PFSK-1 (cell line): ENCODE measurements at regions not wholly inside any gene's neighbourhood (a gene's known extent, or its start where the extent isn't known, plus 50 kb on each side); places are given as distances from the start of the nearest gene placed in this dataset.

Experiments
- FOXP2 ChIP-seq: optimal IDR thresholded peaks from 2 replicates; pipeline ENCODE3; 2011; ENCODE audit warnings: borderline replicate concordance, control low read depth, inconsistent platforms; ENCODE audit not compliant: insufficient read depth; ENCODE audit errors: extremely low read length, extremely low read depth
- POLR2AphosphoS5 ChIP-seq: IDR thresholded peaks from 2 replicates; pipeline ENCODE4 v1.6.1; 2012; ENCODE audit warnings: low read depth, mild to moderate bottlenecking, control low read depth, low read length, moderate library complexity
- SIN3A ChIP-seq: IDR thresholded peaks from 2 replicates; pipeline ENCODE4 v1.6.1; 2012; ENCODE audit warnings: mild to moderate bottlenecking, low read length, moderate library complexity, borderline replicate concordance; ENCODE audit not compliant: insufficient read depth
- TAF1 ChIP-seq: IDR thresholded peaks from 2 replicates; pipeline ENCODE4 v1.6.1; 2012; ENCODE audit warnings: low read length, control low read depth, borderline replicate concordance; ENCODE audit not compliant: insufficient read depth
- TF ChIP-seq, protein P1 (sequence below), 2 experiments: IDR thresholded peaks; 2 replicates each; pipeline versions ENCODE4 v1.6.1 to v1.8.0; 2011 to 2012; ENCODE audit warnings: low read depth in 2 of 2, low read length in 2 of 2, control low read depth in 1 of 2, inconsistent platforms in 1 of 2, mild to moderate bottlenecking in 1 of 2, moderate library complexity in 1 of 2; ENCODE audit not compliant: insufficient read depth in 1 of 2

DNA sequence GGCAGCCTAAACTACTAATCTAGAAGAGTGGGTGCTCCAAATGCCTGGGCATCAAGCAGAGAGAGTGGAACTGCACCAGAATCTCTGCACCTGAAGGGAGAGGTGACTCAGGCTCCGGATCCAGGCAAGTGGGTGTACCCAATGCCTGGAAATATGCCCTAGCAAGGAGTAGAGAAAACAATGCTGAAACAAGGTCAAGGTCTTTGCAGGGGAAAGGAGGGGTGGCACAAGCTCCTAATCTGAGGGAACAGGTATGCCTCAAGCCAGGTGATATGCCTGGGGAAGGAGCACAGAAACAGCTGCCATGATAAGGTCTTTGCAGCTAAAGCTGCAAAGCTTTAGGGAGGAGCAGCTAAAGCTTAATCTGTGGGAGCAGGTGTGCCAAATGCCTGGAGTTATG lies 136.0 kb upstream of the KITLG start:
- TF ChIP-seq POLR2AphosphoS5 (no peak), SIN3A (no peak), TAF1 (no peak), FOXP2 (no peak)
- TF ChIP-seq, protein P1, sequence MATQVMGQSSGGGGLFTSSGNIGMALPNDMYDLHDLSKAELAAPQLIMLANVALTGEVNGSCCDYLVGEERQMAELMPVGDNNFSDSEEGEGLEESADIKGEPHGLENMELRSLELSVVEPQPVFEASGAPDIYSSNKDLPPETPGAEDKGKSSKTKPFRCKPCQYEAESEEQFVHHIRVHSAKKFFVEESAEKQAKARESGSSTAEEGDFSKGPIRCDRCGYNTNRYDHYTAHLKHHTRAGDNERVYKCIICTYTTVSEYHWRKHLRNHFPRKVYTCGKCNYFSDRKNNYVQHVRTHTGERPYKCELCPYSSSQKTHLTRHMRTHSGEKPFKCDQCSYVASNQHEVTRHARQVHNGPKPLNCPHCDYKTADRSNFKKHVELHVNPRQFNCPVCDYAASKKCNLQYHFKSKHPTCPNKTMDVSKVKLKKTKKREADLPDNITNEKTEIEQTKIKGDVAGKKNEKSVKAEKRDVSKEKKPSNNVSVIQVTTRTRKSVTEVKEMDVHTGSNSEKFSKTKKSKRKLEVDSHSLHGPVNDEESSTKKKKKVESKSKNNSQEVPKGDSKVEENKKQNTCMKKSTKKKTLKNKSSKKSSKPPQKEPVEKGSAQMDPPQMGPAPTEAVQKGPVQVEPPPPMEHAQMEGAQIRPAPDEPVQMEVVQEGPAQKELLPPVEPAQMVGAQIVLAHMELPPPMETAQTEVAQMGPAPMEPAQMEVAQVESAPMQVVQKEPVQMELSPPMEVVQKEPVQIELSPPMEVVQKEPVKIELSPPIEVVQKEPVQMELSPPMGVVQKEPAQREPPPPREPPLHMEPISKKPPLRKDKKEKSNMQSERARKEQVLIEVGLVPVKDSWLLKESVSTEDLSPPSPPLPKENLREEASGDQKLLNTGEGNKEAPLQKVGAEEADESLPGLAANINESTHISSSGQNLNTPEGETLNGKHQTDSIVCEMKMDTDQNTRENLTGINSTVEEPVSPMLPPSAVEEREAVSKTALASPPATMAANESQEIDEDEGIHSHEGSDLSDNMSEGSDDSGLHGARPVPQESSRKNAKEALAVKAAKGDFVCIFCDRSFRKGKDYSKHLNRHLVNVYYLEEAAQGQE (IDR thresholded peaks at IDR 0.05; ENCODE audit: insufficient read depth in 1 of 2, low read depth in 2 of 2, low read length in 2 of 2): no peak

DNA sequence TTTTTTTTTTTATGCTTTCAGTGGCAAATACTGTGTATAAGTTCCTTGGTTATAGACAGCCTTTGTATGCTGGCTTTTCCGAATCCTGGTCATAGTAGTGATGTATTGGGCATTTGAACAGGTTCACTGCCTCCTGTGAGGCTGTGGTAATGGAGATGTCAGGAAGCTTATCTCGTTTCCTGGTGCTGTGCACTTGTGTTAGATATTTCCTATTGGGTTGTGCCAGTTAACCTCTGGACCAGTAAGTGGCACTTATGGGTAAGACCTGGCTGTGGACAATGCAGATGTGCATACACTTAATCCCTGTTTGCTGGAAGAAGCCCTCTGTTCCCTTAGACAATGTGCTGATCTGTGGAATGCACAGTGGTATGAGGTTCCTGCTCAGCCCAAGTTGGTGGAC lies 135.4 kb upstream of the KITLG start:
- TF ChIP-seq FOXP2 (no peak), TAF1 (no peak), SIN3A (no peak), POLR2AphosphoS5 (no peak)
- TF ChIP-seq, protein P1 (IDR thresholded peaks at IDR 0.05; ENCODE audit: insufficient read depth in 1 of 2, low read depth in 2 of 2, low read length in 2 of 2): no peak

DNA sequence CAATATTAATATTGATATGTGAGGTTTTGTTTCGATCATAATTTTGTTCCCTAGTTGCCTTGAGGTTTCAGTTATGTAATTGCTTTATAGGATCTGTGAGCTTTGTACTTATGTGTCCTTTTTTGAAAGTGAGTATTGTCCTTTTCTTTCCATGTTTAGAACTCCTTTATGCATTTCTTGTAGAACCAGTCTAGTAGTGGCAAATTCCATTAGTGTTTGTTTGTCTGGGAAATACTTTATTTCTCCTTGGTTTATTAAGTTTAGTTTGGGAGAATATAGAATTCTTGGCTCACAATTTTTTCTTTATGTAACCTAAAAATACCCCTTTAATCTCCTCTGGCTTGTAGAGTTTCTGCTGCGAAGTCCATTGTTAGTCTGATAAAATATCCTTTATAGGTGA lies 127.5 kb upstream of the KITLG start:
- TF ChIP-seq, protein P1 (IDR thresholded peaks at IDR 0.05; ENCODE audit: insufficient read depth in 1 of 2, low read depth in 2 of 2, low read length in 2 of 2): no peak
- TF ChIP-seq FOXP2: no peak
- no peak for TF ChIP-seq TAF1
- no peak for TF ChIP-seq POLR2AphosphoS5
- no peak for TF ChIP-seq SIN3A

DNA sequence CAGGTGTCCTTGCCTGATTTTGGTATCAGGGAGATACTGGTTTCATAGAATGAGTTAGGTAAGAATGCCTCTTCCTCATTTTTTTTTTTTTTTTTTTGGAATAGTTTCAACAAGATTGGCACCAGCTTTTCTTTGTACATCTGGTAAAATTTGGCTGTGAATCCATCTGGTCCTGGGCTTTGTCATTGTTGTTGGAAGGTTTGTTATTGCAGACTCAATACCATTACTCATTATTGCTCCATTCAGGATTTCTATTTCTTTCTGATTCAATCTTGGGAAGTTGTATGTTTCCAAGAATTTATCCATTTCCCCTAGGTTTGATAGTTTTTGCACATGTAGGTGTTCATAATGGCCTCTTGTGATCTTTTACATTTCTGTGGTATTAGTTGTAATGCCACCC lies 126.0 kb upstream of the KITLG start:
- TF ChIP-seq FOXP2: no peak
- TF ChIP-seq SIN3A: no peak
- TF ChIP-seq, protein P1 (IDR thresholded peaks at IDR 0.05; ENCODE audit: insufficient read depth in 1 of 2, low read depth in 2 of 2, low read length in 2 of 2): no peak
- no peak for TF ChIP-seq TAF1
- no peak for TF ChIP-seq POLR2AphosphoS5

DNA sequence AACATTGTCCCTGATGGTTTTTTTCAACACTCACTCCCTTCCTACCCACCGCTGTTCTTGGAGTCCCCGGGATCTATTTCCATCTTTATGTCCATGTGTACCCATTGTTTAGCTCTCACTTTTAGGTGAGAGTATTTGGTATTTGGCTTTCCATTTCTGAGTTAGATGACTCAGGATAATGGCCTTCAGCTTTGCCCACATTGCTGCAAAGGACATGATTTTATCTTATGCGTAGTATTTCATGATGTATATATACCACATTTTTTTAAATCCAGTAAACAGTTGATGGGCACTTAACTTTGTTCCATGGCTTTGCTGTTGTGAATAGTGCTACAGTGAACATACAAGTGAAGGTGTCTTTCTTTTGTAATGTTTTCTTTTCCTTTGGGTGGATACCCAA lies 123.5 kb upstream of the KITLG start:
- TF ChIP-seq, protein P1 (IDR thresholded peaks at IDR 0.05; ENCODE audit: insufficient read depth in 1 of 2, low read depth in 2 of 2, low read length in 2 of 2): no peak
- TF ChIP-seq TAF1: no peak
- no peak for TF ChIP-seq FOXP2
- TF ChIP-seq POLR2AphosphoS5: no peak
- TF ChIP-seq SIN3A: no peak
